ENCODE measurements at regions not wholly inside any gene's neighbourhood (a gene's known extent, or its start where the extent isn't known, plus 50 kb on each side); places are given as distances from the start of the nearest gene placed in this dataset.

GRCh38 chr17:68812876-68813584 lies 142.2 kb downstream of the ABCA8 start:
- no peak for DNase-seq (ENCODE audit: low read depth)
- no peak overlapping the region for H3K4me3 ChIP-seq (ENCODE audit: low read depth, low read length)
- no peak for TF ChIP-seq CTCF (IDR thresholded peaks at IDR 0.05; ENCODE audit: control insufficient read depth, extremely low read depth, insufficient read depth)

- no peak for DNase-seq (ENCODE audit: low read depth)
- H3K4me3 ChIP-seq (ENCODE audit: low read depth, low read length) = no peak overlapping the region
- TF ChIP-seq CTCF (IDR thresholded peaks at IDR 0.05; ENCODE audit: control insufficient read depth, extremely low read depth, insufficient read depth) = no peak
Measured at GRCh38 chr17:68809148-68809547, 146.0 kb downstream of the ABCA8 start.

- DNase-seq (ENCODE audit: low read depth) = no peak
- TF ChIP-seq CTCF (IDR thresholded peaks at IDR 0.05; ENCODE audit: control insufficient read depth, extremely low read depth, insufficient read depth) = no peak
- H3K4me3 ChIP-seq (ENCODE audit: low read depth, low read length) = no peak overlapping the region
Measured at GRCh38 chr17:68807998-68808772, 147.0 kb downstream of the ABCA8 start.

GRCh38 chr17:68805609-68806008 lies 149.6 kb downstream of the ABCA8 start:
- TF ChIP-seq CTCF (IDR thresholded peaks at IDR 0.05; ENCODE audit: control insufficient read depth, extremely low read depth, insufficient read depth) = no peak
- no peak overlapping the region for H3K4me3 ChIP-seq (ENCODE audit: low read depth, low read length)
- no peak for DNase-seq (ENCODE audit: low read depth)

- no peak for TF ChIP-seq CTCF (IDR thresholded peaks at IDR 0.05; ENCODE audit: control insufficient read depth, extremely low read depth, insufficient read depth)
- no peak overlapping the region for H3K4me3 ChIP-seq (ENCODE audit: low read depth, low read length)
- no peak for DNase-seq (ENCODE audit: low read depth)
Measured at GRCh38 chr17:68804777-68805520, 150.2 kb downstream of the ABCA8 start.

GRCh38 chr17:68803164-68803929 lies 151.8 kb downstream of the ABCA8 start:
- no peak for TF ChIP-seq CTCF (IDR thresholded peaks at IDR 0.05; ENCODE audit: control insufficient read depth, extremely low read depth, insufficient read depth)
- no peak for DNase-seq (ENCODE audit: low read depth)
- H3K4me3 ChIP-seq (ENCODE audit: low read depth, low read length) = no peak overlapping the region
